Naive B cell (primary cell): ENCODE measurements at regions not wholly inside any gene's neighbourhood (a gene's known extent, or its start where the extent isn't known, plus 50 kb on each side); places are given as distances from the start of the nearest gene placed in this dataset.
"Not testable (repeated sequence)": the region's sequence is repeated elsewhere in the genome, so short reads cannot be mapped to it uniquely, and the experiment has no call there.

Experiments used
- ATAC-seq, 2 donors: fragments of 150-1000 bp; cut with Tn5 transposase; 2 replicates each; pipeline ENCODE4 v1.10.0; 2021; ENCODE audit warnings: low read depth in 2 of 2, mild to moderate bottlenecking in 2 of 2, moderate library complexity in 2 of 2
- DNase-seq: peaks from one replicate; pipeline ENCODE4 v3.0.0; 2022
- H3K27ac Mint-ChIP-seq, 6 donors: one replicate each; pipeline ENCODE4 v1.8.0; 2020 to 2022; ENCODE audit warnings: mild to moderate bottlenecking in 6 of 6, mixed read lengths in 6 of 6, moderate library complexity in 5 of 6, inconsistent platforms in 2 of 6
- H3K27me3 Mint-ChIP-seq, 3 donors: one replicate each; pipeline ENCODE4 v1.8.0; 2021 to 2022; ENCODE audit warnings: mixed read lengths in 3 of 3, mild to moderate bottlenecking in 1 of 3
- H3K36me3 Mint-ChIP-seq, 2 donors: one replicate each; pipeline ENCODE4 v1.8.0; 2020 to 2022; ENCODE audit warnings: mixed read lengths in 2 of 2, inconsistent platforms in 1 of 2, mild to moderate bottlenecking in 1 of 2
- H3K4me1 Mint-ChIP-seq, 3 donors: one replicate each; pipeline ENCODE4 v1.8.0; 2020 to 2022; ENCODE audit warnings: mixed read lengths in 3 of 3, inconsistent platforms in 1 of 3, mild to moderate bottlenecking in 1 of 3, moderate library complexity in 1 of 3
- H3K4me3 Mint-ChIP-seq, 8 donors: one replicate each; pipeline ENCODE4 v1.8.0; 2020 to 2022; ENCODE audit warnings: mild to moderate bottlenecking in 8 of 8, mixed read lengths in 8 of 8, moderate library complexity in 8 of 8, inconsistent platforms in 2 of 8
- H3K9me3 Mint-ChIP-seq, 7 donors: one replicate each; pipeline ENCODE4 v1.8.0; 2020 to 2022; ENCODE audit warnings: mixed read lengths in 7 of 7, mild to moderate bottlenecking in 5 of 7, inconsistent platforms in 2 of 7, moderate library complexity in 1 of 7

DNA sequence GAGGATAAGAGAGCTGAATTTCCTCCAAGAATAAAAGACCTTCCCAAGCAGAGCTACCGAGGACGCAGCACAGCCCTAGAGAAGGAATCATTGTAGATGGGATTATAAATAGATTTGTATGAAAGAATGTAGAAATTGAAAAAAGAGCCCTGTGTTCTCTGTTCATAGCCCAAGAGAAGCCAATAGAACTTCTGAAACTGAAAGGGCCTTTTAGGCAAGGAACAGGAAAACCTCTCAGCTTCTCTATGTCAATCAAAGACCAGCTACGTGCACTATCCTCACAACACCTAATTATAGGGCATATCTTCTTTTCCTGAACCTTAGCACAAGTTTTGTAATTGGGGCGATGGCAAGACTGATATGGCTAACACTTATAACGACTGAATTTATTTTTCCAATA, 192.4 kb upstream of the RNPC3 start:
- DNase-seq (no peak), ATAC-seq (no peak)
- Mint-ChIP-seq H3K4me3 (no peak overlapping the region), H3K9me3 (no peaks in the 10 kb centered on the region), H3K27ac (no peak overlapping the region), H3K27me3 (peaks cover 0 to 3% (median 0%) of the 10 kb centered on the region in 3 donors), H3K4me1 (no peaks in the 10 kb centered on the region), H3K36me3 (no peaks in the 10 kb centered on the region)

DNA sequence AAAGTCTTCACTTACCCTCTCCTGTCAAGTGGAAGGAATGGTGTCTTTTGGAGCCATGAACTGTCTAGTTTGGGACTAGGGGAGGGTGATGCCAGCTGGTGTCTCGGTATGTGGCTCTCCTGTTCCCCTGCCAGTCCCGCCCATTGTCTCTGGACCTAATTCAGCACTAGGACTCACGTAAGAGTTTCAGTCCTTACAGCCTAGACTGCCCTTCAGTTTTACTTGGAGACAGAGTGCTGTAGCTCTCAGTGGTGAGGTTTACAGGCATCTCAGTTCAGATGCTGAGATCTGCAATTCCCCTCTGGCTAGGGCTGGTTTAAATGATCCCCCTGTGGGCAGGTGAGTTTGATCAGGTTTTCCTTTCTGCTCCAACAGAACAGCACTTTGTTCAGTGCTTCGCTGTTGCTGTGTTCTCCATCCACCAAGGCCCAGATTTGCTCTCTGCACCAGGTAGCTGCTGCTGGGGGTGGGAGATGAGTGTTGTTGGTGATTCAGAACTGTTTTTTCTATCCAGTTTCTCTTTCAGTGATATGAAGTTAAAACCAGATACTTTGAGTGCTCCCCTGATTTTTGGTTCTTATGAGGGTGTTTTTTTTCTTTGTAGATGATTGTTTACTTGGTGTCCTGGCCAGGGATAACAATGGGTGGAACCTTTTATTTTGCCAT, 198.3 kb upstream of the RNPC3 start:
- ATAC-seq = no peak
- Mint-ChIP-seq H3K4me1 (no peaks in the 10 kb centered on the region), H3K9me3 (peaks cover 3 to 8% (median 6%) of the 10 kb centered on the region in 7 donors), H3K27ac (no peak overlapping the region), H3K36me3 (no peaks in the 10 kb centered on the region), H3K27me3 (no peaks in the 10 kb centered on the region), H3K4me3 (no peak overlapping the region)
- no peak for DNase-seq

DNA sequence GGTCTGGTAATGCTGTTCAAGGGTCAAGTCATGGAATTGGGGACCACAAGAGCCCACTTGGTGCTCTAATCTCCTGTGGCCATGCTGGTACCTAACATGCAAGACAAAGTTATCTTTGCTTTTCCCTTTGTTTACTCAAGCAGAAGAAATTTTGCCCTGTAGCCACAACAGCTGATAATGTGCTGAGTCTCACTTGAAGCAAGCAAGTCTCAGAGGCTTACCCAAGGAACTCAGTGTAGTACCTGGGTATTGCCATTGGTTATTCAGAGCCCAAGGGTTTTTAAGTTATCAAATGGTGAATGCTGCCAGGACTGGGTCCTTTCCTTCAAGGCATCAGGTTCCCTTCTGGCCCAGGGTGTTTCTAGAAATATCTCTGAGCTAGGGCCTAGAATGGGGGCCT, 198.9 kb upstream of the RNPC3 start:
- no peak overlapping the region for H3K27ac Mint-ChIP-seq
- H3K4me1 Mint-ChIP-seq = no peaks in the 10 kb centered on the region
- no peaks in the 10 kb centered on the region for H3K27me3 Mint-ChIP-seq

DNA sequence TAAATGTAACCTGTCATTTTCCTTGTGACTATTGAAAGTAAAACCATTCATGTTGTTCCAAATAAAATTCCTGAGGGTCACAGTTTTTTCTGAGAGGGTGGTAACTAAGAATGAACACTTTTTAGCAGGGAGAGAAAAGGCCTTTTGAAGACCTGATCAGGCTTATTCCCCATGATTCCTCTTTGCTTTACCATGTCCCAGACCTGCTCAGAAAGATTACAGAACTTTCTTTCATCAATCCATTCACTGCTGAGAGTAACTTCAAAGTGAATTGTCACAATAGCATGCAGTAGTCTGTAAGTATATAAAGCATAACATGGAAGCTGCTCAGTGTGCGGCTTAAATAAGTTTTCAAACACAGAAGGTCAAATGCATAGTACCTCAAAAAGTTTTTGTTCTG, 201.5 kb upstream of the COL11A1 start:
- H3K9me3 Mint-ChIP-seq = peaks cover 0 to 4% (median 0%) of the 10 kb centered on the region in 7 donors
- H3K27me3 Mint-ChIP-seq = no peaks in the 10 kb centered on the region
- DNase-seq (no peak), ATAC-seq (no peak)
- H3K27ac Mint-ChIP-seq = no peak overlapping the region
- no peaks in the 10 kb centered on the region for H3K4me1 Mint-ChIP-seq
- no peak overlapping the region for H3K4me3 Mint-ChIP-seq
- H3K36me3 Mint-ChIP-seq = no peaks in the 10 kb centered on the region

More for the DNA sequence above, 198.9 kb upstream of the RNPC3 start:
- H3K4me3 Mint-ChIP-seq = no peak overlapping the region
- no peaks in the 10 kb centered on the region for H3K36me3 Mint-ChIP-seq
- ATAC-seq (no peak), DNase-seq (no peak)
- H3K9me3 Mint-ChIP-seq = peaks cover 3 to 12% (median 7%) of the 10 kb centered on the region in 7 donors

DNA sequence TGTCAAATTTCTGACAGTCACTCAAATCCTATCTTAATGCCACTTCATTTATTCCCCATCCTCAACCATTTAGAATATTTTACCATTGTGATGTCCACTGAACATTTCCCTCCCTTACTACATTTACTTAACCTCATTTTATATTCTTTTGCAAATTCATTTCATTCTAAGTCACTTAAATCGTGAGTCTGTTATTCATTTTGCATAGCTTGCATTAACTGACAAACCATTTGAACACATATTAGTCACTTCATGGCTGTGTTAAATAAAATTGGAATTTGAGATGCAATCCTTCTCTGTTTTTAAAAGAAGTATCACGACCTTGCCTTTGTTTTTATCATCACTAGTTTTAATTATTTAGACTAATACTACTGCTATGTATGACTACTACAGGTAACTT, 199.4 kb upstream of the COL11A1 start:
- H3K27ac Mint-ChIP-seq = no peak overlapping the region
- DNase-seq (no peak), ATAC-seq (no peak)
- H3K4me1 Mint-ChIP-seq = no peaks in the 10 kb centered on the region
- peaks cover 0 to 4% (median 0%) of the 10 kb centered on the region in 7 donors for H3K9me3 Mint-ChIP-seq
- no peaks in the 10 kb centered on the region for H3K36me3 Mint-ChIP-seq
- no peaks in the 10 kb centered on the region for H3K27me3 Mint-ChIP-seq
- H3K4me3 Mint-ChIP-seq = no peak overlapping the region

DNA sequence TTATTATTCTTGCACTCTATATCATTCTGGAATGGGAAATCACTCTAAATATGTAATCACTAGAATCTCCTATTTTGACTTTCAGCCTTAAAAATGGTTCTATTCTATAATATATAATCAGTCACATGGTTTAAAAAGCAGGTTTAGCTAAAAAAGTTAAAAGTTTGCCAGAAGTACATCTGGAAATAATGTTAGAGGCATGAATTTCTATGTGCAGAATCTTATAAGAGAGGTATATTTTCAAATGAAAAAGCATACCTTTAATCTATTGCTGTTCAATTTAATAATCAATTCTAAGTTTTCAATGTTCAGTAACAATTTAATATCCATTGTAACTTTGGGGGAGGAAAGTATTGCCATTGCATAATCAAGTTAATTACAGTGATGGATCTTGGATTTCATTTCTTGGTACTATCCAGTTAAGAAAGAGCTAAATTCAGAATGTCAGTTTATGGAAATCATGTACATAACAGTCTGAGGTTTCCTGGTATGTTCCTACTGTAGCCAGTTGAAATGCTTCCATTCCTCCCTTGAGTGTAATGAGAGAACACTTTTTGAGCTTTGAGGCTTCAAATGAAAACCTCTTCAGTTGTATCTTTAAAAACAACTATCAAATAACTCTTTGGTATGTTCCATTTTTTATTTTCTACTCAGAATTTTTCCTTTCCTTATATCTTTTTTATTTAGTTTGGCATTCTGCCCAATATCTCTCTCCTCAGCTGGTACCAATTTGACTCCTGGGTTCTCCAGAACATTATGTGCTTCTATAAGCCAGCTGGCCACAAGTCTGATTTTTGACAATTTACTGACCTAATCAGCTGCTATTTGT, 175.7 kb upstream of the COL11A1 start:
- no peak overlapping the region for H3K27ac Mint-ChIP-seq
- peaks cover 0 to 25% (median 3%) of the 10 kb centered on the region in 7 donors for H3K9me3 Mint-ChIP-seq
- H3K4me3 Mint-ChIP-seq = no peak overlapping the region

DNA sequence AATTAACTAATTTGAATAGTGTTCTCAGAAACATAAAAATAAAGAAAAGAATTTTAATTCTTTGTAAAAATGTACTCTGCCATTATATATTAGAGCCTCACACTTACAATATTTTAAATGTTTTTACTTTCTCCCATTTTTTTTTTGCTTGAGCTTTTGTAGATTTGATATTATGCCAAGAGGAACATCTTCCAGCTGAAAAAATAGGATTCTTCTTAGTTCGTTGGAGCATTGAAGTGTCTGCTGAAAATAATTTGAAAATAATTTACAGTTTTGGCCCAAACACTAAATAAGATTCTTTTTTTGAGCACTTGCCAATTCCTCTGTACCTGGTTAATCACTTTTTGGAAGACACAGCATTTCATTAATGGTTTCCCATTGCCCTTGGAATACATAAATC, 175.0 kb upstream of the COL11A1 start:
- H3K4me1 Mint-ChIP-seq = no peaks in the 10 kb centered on the region
- ATAC-seq = no peak

More for the DNA sequence above, 175.7 kb upstream of the COL11A1 start:
- no peaks in the 10 kb centered on the region for H3K36me3 Mint-ChIP-seq
- no peaks in the 10 kb centered on the region for H3K4me1 Mint-ChIP-seq
- ATAC-seq (no peak), DNase-seq (no peak)
- no peaks in the 10 kb centered on the region for H3K27me3 Mint-ChIP-seq

DNA sequence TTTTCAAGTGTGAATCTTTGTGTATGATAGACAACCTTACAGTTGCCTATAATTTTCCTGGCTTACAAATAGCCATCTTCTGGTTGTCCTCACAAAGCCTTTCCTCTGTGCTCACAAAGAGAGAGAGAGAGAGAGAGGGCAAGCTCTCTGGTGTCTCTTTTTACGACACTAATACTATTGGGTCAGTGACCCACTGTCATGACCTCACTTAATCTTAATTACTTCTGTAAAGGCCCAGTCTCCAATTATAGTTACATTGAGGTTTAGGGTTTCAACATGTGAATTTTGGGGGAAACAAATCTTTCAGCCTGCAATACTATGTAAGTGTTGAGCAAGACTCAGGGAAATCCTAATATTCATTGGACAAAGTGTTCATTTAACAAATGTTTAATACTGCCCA, 167.4 kb upstream of the COL11A1 start:
- Mint-ChIP-seq H3K4me3 (no peak overlapping the region), H3K27ac (no peak overlapping the region), H3K36me3 (no peaks in the 10 kb centered on the region), H3K27me3 (no peaks in the 10 kb centered on the region), H3K4me1 (no peaks in the 10 kb centered on the region), H3K9me3 (peaks cover 0 to 10% (median 5%) of the 10 kb centered on the region in 7 donors)
- no peak for ATAC-seq
- DNase-seq = no peak

More for the DNA sequence above, 175.0 kb upstream of the COL11A1 start:
- Mint-ChIP-seq H3K27me3 (no peaks in the 10 kb centered on the region), H3K4me3 (no peak overlapping the region), H3K36me3 (no peaks in the 10 kb centered on the region), H3K9me3 (peaks cover 0 to 22% (median 3%) of the 10 kb centered on the region in 7 donors), H3K27ac (no peak overlapping the region)
- no peak for DNase-seq

DNA sequence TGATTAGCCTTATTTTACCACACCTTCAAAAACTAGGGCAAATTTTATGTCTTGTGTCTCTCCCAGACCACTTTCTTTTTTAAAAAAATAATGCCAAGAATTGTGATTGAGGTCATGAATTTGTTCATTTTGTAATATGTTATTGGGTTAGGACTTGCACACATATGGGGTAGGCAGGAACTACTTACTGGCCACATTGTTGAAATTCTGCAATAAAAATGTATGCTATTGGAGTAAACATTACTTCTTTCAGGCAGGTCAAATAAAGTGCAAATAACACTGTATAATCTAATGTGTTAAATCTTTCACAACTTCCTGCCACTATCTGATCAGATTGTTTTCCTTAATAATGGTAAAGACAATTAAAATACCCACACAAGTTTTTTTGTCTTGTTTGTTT, 166.6 kb upstream of the COL11A1 start:
- H3K27me3 Mint-ChIP-seq = no peaks in the 10 kb centered on the region
- no peaks in the 10 kb centered on the region for H3K36me3 Mint-ChIP-seq
- DNase-seq = no peak
- no peak overlapping the region for H3K4me3 Mint-ChIP-seq
- ATAC-seq = no peak
- H3K4me1 Mint-ChIP-seq = no peaks in the 10 kb centered on the region
- no peak overlapping the region for H3K27ac Mint-ChIP-seq
- peaks cover 1 to 6% (median 4%) of the 10 kb centered on the region in 7 donors for H3K9me3 Mint-ChIP-seq

DNA sequence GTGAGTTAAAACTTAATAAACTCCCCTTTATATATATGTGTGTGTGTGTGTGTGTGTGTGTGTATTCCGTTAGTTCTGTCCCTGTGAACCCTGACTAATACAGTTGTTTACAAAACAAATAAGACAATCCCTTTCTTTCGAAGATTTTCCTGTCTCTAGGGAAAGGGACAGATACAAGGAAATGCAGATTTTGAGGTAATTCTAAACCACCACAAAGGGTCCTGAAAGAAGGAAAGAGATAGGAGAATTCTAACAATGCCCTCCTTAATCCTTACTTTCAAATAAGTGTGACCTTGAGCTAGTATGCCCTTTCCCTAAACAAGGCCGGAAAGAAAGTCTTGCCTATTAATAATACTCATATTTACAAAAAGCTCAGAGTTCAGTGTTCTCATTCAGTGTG, 164.8 kb upstream of the COL11A1 start:
- Mint-ChIP-seq H3K27me3 (no peaks in the 10 kb centered on the region), H3K27ac (no peak overlapping the region), H3K4me1 (no peaks in the 10 kb centered on the region), H3K36me3 (peaks cover 0 to 2% of the 10 kb centered on the region in 2 donors), H3K4me3 (no peak overlapping the region), H3K9me3 (peaks cover 0 to 9% (median 3%) of the 10 kb centered on the region in 7 donors)
- ATAC-seq (no peak), DNase-seq (no peak)

DNA sequence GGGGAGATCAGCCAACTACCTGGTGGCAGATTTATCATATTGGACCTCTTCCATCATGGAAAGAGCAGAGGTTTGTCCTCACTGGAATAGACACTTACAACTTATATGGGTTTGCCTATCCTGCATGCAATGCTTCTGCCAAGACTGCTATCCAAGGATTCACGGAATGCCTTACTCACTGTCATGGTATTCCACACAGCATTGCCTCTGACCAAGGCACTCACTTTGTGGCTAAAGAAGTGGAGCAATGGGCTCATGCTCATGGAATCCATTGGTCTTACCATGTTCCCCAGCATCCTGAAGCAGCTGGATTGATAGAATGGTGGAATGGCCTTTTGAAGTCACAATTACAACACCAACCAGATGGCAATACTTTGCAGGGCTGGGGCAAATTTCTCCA, 163.1 kb upstream of the COL11A1 start:
- H3K27me3 Mint-ChIP-seq, H3K4me1 Mint-ChIP-seq, DNase-seq, H3K27ac Mint-ChIP-seq, H3K36me3 Mint-ChIP-seq, ATAC-seq, H3K4me3 Mint-ChIP-seq: not testable (repeated sequence)
- H3K9me3 Mint-ChIP-seq = peaks cover 0 to 12% (median 3%) of the 10 kb centered on the region in 7 donors

DNA sequence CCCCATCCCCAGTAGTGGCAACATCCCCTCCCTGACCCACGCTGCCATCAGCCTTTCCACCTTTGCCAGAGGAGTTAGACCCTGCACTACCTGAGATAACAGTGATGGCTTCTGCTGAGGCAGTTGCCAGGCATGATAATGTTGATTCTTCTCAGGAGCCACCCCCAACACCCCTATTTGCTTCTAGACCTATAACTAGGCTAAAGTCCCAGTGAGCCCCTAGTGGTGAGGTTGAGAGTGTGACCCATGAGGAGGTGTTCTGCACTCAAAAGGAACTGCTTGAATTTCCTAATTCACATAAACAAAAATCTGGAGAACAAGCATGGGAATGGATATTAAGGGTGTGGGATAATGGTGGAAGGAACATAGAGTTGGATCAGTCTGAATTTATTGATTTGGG, 159.6 kb upstream of the COL11A1 start:
- Mint-ChIP-seq H3K27ac (no peak overlapping the region), H3K4me3 (no peak overlapping the region), H3K27me3 (no peaks in the 10 kb centered on the region), H3K4me1 (no peaks in the 10 kb centered on the region), H3K9me3 (peaks cover 0 to 9% (median 3%) of the 10 kb centered on the region in 7 donors), H3K36me3 (peaks cover 0 to 7% of the 10 kb centered on the region in 2 donors)
- DNase-seq (no peak), ATAC-seq (no peak)

DNA sequence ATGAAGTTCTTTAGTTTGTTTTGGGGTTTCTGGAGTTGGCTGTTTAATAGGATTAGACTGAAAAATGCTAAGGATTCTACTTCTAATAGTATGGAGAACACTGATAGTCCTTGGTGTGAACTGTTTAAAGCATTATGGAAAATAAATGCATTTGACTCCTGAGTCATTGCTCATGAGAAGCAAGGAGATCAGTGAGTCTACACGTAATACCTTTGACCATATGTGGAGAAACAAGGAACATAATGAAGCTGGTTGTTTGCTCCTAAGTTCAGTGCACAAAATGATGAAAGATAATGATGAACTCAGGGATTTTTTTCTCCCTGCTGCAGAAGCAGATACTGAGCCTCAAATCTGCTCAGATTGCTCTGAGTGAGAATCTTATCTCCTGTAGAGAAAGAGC, 158.9 kb upstream of the COL11A1 start:
- Mint-ChIP-seq H3K36me3 (peaks cover 0 to 7% of the 10 kb centered on the region in 2 donors), H3K27me3 (no peaks in the 10 kb centered on the region), H3K4me3 (no peak overlapping the region), H3K9me3 (peaks cover 0 to 9% (median 3%) of the 10 kb centered on the region in 7 donors), H3K4me1 (no peaks in the 10 kb centered on the region), H3K27ac (no peak overlapping the region)
- DNase-seq (no peak), ATAC-seq (no peak)

DNA sequence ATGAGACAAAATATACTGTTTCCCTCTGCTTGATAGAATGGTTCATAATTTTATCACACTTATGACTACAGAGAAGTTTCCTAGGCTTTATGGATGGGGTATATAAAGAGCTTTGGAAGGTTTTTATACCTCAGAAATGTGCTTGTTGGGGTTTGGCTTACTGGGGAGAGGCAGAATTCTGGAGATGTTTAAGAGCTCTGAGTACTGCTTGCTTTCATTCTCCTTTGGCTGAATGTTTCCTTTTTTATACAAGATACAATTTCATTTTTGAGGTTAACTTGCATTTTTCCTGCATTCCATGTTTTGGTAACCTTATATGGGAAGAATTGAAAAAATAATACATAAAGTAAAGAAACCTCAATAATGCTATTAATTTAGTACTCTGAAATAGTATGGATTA, 157.7 kb upstream of the COL11A1 start:
- no peak overlapping the region for H3K27ac Mint-ChIP-seq
- peaks cover 0 to 7% (median 3%) of the 10 kb centered on the region in 7 donors for H3K9me3 Mint-ChIP-seq
- ATAC-seq = no peak

More for the DNA sequence above, 157.7 kb upstream of the COL11A1 start:
- no peak for DNase-seq
- no peaks in the 10 kb centered on the region for H3K4me1 Mint-ChIP-seq
- H3K27me3 Mint-ChIP-seq = no peaks in the 10 kb centered on the region
- peaks cover 0 to 7% of the 10 kb centered on the region in 2 donors for H3K36me3 Mint-ChIP-seq
- no peak overlapping the region for H3K4me3 Mint-ChIP-seq
